ENCODE measurements at regions not wholly inside any gene's neighbourhood (a gene's known extent, or its start where the extent isn't known, plus 50 kb on each side); places are given as distances from the start of the nearest gene placed in this dataset.

- intact Hi-C loops (cut with micrococcal nuclease): no loop called here
- TF ChIP-seq CTCF (IDR thresholded peaks at IDR 0.05): no peak
- no peaks in the 10 kb centered on the region for H3K9me3 Mint-ChIP-seq
- no peak overlapping the region for H3K27ac Mint-ChIP-seq
- H3K4me1 ChIP-seq (ENCODE audit: control insufficient read depth, insufficient read depth, low read length): no peaks in the 10 kb centered on the region
- H3K27ac ChIP-seq (ENCODE audit: low read length): no peak overlapping the region
- H3K9me3 ChIP-seq (ENCODE audit: control insufficient read depth, insufficient read depth, low read length): no peaks in the 10 kb centered on the region
- H3K36me3 ChIP-seq (ENCODE audit: control insufficient read depth, insufficient read depth, low read length): no peaks in the 10 kb centered on the region
- no peaks in the 10 kb centered on the region for H3K36me3 Mint-ChIP-seq
- H3K27me3 ChIP-seq (ENCODE audit: control insufficient read depth, insufficient read depth, low read length): no peaks in the 10 kb centered on the region
- ATAC-seq (no peak), DNase-seq (no peak)
- no peaks in the 10 kb centered on the region for H3K4me1 Mint-ChIP-seq
- H3K27me3 Mint-ChIP-seq (ENCODE audit: low read depth in 2 of 2): no peaks in the 10 kb centered on the region
- H3K4me3 Mint-ChIP-seq: no peak overlapping the region
- WGBS (ENCODE audit: insufficient coverage): 83% methylated on average over 25 of the region's 25 CpGs
- H3K4me3 ChIP-seq (ENCODE audit: low read length): no peak overlapping the region
Measured at GRCh38 chr22:48803948-48804810, 1023.5 kb downstream of the BRD1 start.

- WGBS (ENCODE audit: insufficient coverage): 67% methylated on average over 19 of the region's 19 CpGs
- Histone ChIP-seq H3K9me3 (ENCODE audit: control insufficient read depth, insufficient read depth, low read length) (no peaks in the 10 kb centered on the region), H3K27me3 (ENCODE audit: control insufficient read depth, insufficient read depth, low read length) (no peaks in the 10 kb centered on the region), H3K4me3 (ENCODE audit: low read length) (no peak overlapping the region), H3K4me1 (ENCODE audit: control insufficient read depth, insufficient read depth, low read length) (no peaks in the 10 kb centered on the region), H3K27ac (ENCODE audit: low read length) (no peak overlapping the region), H3K36me3 (ENCODE audit: control insufficient read depth, insufficient read depth, low read length) (no peaks in the 10 kb centered on the region)
- no peaks in the 10 kb centered on the region for H3K36me3 Mint-ChIP-seq
- H3K4me3 Mint-ChIP-seq: no peak overlapping the region
- TF ChIP-seq CTCF (IDR thresholded peaks at IDR 0.05): no peak
- DNase-seq (no peak), ATAC-seq (no peak)
- H3K4me1 Mint-ChIP-seq: no peaks in the 10 kb centered on the region
- intact Hi-C loops (cut with micrococcal nuclease): no loop called here
- H3K9me3 Mint-ChIP-seq: no peaks in the 10 kb centered on the region
- H3K27me3 Mint-ChIP-seq (ENCODE audit: low read depth in 2 of 2): no peaks in the 10 kb centered on the region
- H3K27ac Mint-ChIP-seq: no peak overlapping the region
Measured at GRCh38 chr22:48803171-48803947, 1024.3 kb downstream of the BRD1 start.

- Mint-ChIP-seq H3K4me1 (no peaks in the 10 kb centered on the region), H3K27me3 (ENCODE audit: low read depth in 2 of 2) (no peaks in the 10 kb centered on the region), H3K27ac (no peak overlapping the region), H3K36me3 (no peaks in the 10 kb centered on the region), H3K4me3 (no peak overlapping the region), H3K9me3 (no peaks in the 10 kb centered on the region)
- WGBS (ENCODE audit: insufficient coverage): 76% methylated on average over 19 of the region's 19 CpGs
- Histone ChIP-seq H3K27ac (ENCODE audit: low read length) (no peak overlapping the region), H3K4me3 (ENCODE audit: low read length) (no peak overlapping the region), H3K27me3 (ENCODE audit: control insufficient read depth, insufficient read depth, low read length) (no peaks in the 10 kb centered on the region), H3K4me1 (ENCODE audit: control insufficient read depth, insufficient read depth, low read length) (no peaks in the 10 kb centered on the region), H3K9me3 (ENCODE audit: control insufficient read depth, insufficient read depth, low read length) (no peaks in the 10 kb centered on the region), H3K36me3 (ENCODE audit: control insufficient read depth, insufficient read depth, low read length) (no peaks in the 10 kb centered on the region)
- DNase-seq (no peak), ATAC-seq (no peak)
- TF ChIP-seq CTCF (IDR thresholded peaks at IDR 0.05): no peak
- intact Hi-C loops (cut with micrococcal nuclease): no loop called here
Measured at GRCh38 chr22:48802576-48802975, 1025.1 kb downstream of the BRD1 start.
